SKM-1 (cell line): ENCODE measurements at regions not wholly inside any gene's neighbourhood (a gene's known extent, or its start where the extent isn't known, plus 50 kb on each side); places are given as distances from the start of the nearest gene placed in this dataset.
A peak's percentile ranks its signal among the peaks of the same experiment; 100 is the strongest.

Source experiments
- DNase-seq: peaks from one replicate; lab custom pipeline; 2025; ENCODE audit not compliant: unreplicated experiment; lab: John Stamatoyannopoulos, UW

DNA sequence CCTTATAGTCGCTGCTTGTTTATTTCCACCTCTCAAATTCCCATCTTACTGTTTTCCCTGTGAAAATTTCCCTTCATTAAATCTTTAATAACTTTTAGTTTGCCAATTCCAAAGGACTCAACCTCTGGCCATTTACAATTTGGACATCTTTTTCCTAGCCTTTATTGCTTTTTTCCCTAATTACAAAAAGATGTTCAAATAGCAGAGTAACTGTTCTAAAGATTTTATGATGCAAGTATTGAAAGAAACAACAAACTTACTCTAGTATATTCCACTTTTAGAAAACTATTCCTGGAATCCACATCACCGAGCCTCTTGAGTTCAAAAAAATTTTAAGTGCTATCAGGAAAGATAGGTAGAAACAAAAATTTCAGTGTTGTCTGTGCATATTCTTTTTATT, 174.1 kb upstream of the UBE2E2 start:
- DNase-seq: no peak

DNA sequence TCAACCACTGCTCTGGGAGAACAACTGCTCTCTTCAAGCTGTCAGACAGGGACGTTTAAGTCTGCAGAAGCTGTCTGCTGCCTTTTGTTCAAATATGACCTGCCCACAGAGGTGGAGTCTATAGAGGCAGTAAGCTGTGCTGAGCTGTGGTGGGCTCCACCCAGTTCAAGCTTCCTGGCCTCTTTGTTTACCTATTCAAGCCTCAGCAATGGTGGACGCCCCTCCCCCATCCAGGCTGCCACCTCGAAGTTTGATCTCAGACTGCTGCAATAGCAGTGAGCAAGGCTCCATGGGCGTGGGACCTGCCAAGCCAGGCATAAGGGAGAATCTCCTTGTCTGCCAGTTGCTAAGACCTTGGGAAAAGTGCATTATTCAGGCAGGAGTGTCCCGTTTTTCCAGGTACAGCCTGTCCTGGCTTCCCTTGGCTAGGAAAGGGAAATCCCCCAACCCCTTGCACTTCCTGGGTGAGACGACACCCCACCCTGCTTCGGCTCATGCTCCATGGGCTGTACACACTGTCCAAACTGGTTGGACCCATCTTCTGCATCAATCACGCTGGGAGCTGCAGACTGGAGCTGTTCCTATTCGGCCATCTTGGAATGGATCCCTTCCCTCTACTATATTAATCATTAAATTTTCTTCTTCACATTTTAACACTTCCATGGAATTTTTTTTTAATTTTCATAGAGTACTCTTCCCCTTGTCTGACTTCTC, 167.0 kb upstream of the UBE2E2 start:
- DNase-seq: no peak

DNA sequence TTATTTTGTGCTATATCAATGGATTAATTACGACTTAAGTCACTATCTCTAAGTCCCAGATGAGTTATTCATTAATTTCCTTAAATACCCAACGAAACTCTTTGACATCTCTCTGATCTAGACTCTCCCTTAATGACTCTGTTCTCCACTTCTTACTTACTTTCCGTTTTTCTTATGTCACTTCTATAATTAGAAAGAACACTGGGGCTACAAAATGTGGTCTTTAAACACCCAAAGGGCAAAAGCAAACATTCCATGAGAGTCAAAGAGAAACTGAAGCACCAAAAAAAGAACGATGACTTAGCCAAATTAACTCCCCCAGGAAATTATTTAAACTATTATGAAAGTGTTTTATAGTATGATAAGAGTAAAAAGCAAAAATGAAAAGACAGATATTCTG, 166.4 kb upstream of the UBE2E2 start:
- no peak for DNase-seq

DNA sequence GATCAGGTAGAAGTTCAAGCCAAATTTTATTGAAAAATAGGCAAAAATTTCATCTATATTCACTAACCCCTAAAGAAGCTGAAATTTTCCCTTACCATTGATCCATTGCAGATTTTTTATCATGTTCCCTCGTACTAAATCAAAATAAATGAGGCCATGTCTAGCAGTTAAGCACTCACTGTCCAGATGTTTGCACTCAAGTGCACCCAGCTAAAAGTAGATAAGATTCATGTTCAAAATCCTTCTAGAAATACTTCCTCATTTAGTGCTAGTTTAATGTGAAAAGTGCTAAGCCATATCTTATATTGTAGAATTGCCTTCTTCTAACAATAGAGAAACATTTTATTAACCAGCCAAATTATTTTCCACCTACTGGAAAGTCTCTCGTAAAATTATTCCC, 164.7 kb upstream of the UBE2E2 start:
- DNase-seq: no peak

DNA sequence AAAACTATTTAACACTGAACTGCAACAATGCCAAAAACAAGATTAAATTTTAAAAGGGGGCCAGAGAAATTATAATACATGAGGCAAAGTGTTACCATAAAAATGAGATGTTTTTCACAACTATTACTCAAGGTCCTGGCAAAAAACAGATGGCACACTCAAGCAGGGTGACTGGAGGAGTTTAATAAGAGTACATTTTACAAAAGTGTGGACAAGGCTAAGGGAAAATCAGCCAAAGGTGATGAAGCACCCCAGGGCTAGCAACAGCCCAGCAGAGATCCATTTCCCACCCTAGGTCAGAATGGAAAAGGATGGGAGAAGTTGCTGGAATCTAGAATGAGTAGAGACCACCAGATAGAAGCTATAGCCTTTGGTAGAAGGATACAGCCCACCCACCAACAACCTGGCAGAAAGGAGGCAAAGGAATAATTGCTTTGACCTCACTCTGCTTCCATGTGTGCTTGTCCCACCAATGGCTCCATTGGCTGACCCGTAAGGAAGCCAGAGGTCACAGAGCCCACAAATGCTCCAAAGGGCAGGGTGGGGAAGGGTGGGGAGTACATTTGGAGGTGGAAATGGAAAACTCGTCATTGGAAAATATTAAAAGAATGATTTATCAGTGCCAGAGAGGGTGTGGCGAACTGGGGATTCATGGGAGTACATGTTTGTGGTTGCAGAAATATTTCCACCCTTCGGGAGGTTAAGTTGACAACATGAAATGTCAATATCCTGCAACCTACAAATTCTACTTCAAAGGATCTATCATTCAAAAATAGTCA, 161.0 kb upstream of the UBE2E2 start:
- no peak for DNase-seq

DNA sequence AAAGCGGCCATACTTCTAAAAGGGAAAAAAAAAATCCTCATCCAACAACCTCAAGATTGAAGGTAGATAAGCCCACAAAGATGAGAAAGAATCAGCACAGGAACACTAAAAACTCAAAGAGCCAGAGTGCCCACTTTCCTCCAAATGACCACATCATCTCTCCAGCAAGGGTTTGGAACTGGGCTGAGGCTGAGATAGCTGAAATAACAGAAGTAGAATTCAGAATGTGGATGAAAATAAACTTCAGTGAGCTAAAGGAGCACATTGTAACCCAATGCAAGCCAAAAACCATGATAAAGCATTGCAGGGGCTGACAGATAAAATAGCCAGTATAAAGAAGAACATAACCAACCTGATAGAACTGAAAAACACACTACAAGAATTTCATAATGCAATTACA, 158.7 kb upstream of the UBE2E2 start:
- DNase-seq: no peak

DNA sequence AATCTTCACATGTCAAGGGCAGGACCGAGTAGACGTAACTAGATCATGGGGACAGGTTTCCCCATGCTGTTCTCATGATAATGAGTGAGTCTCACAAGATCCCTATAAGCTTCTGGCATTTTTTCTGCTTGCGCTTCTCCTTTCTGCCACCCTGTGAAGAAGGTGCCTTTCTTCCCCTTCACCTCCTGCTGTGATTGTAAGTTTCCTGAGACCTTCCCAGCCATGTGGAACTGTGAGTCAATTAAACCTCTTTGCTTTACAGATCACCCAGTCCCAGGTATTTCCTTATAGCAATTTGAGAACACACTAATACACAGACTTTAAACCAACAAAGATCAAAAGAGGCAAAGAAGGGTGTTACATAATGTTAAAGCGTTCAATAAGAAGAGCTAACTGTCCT, 156.6 kb upstream of the UBE2E2 start:
- DNase-seq: no peak

DNA sequence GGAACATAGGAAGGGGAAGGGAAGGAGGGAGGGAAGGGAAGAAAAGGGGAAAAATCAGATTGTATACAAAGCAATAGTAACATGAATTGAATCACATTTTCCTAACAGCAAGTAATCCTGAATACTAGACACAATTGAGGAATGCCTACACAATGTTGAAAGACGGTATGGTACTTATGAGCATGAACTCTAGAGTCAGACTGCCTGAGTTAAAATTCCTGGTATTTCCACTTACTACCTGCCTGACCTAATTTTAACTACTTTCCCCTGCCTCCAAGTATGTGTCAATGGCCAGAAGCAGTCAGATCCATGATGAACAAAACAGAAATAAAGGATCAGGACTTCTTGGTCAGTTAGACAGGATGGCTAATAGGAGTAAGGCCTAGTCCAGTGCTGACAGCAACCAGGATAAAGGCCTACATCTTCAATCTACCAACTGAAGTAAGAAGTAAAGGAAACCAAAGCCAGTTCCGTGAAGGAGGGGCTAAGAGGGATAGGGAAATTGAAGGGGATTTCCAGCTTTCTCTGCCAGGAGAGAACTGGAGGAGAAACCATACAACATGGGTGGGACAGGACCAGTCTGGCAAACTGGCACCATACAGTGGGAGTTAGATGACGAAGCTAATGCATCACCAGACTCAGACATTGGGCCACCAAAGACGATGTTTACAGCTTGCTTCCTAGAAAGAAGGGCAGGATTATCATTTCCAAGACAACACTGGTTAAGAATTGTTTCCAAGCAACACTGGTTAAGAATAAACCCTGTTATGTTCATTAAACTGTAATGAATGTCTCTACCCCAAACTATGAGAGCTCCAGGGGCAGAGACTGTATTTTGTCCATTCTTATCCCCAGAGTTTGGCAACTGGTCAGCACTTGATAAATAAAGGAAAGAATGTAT, 151.6 kb upstream of the UBE2E2 start:
- no peak for DNase-seq

DNA sequence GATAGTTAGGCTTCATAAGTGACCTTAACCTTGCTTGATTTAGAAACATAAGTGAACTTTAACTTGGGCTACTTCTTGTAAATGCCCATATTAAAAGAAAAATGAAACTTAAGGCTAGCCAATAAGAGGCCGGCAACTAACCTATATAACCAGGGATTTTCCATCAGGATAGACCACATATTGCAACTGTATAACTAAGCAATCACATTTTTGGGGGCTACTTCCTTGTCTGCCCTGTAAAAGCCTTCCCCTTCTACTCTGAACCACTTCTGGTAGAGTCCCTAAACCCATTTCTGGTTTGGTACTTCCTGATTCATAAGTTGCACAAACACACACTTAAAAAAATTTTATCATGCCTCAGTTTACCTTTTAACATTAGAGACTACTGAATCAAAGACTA, 150.9 kb upstream of the UBE2E2 start:
- DNase-seq: no peak

DNA sequence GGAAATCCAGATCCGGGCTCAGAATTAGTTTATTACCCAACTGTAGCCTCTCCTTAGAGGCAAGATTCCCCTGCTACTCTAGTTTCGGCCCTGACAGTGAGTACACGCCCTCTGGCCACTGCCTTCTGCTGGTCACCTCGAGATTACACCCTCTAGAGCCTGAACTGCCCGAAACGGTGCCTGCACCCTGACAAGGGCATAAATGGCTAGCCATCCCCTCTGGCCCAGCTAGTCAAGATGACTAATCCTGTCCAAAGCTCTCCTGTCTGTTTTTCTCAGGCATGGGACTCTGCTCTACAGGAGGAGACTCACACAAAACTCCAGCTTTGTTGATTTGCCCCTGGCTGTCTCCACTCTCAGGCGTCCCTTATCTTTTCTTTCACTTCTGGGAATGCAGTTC, 150.5 kb upstream of the UBE2E2 start:
- no peak for DNase-seq

DNA sequence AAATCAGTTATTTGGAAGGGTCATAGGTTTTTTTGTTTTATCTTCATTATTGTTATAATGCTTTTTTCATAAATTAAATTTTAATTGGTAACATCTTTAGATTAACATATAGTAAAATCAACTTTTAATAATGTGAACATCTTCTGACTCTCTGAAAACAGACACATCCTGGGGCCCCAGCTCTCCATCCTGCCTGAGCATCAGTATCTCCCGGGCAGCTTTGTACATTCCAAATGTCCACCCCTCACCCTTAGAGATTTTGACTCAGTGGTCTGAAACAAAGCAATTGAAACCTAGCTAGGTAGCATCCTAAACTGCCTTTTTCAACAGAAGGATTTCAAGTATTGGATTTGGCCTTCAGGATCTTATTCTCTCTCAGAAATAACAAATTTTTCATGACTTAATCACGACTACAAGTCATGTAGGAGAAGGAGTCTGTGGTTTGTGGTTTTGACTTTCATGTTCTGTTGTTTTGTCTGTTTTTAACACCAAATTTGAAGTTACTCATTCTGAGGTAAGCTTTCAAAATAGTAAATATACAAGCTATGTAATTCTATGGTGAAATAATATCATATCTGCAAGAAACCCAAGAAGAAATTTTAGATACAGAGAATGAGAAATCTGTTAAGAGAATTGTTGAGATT, 147.3 kb upstream of the UBE2E2 start:
- DNase-seq: no peak

DNA sequence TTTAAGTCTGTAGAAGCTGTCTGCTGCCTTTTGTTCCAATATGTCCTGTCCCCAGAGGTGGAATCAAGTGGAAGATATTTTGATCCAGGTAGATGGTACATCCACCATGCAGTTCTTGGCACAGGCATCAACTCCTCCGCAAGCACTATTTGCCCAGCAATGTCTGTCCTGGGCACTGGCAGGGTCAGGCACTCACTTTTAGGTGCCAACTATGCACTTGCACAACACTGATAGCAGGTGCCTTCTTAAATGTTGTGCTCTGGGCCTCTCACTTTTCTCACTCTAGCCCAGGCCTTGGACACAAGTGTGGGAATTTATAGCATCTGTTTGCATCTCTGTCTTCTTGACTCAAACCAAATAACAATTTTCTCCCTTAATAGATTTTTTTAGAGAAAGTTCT, 140.5 kb upstream of the UBE2E2 start:
- no peak for DNase-seq

DNA sequence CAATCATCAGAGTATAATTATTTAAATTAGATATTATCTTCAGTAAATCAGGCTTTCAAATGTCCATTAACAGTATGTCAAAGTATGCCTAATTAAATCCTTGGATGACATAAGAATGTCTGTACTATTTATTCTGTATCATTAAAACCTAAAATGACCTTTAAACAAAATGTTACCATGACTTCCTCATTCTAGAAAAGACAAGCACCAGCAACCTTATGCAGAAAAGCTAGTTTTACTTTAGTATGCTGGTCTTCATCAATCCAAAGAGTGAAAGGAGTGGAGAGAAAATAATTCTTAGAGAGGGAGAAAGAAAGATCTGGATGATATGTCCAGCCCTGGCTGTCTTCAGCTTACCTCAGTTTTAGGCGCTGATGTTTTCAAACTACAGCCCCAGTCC, 140.1 kb upstream of the UBE2E2 start:
- DNase-seq: no peak

DNA sequence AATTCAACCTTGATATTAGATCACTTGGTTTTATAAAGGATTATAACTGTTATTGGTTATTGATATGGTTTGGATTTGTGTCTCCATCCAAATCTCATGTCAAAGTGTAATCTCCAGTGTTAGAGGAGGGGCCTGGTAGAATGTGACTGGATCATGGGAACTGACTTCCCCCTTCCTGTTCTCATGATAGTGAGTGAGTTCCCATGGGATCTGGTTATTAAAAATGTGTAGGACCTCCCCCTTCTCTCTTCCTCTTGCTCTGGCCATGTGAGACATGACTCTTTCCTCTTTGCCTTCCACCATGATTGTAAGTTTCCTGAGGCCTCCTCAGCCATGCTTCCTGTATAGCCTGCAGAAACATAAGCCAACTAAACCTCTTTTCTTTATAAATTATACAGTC, 136.0 kb upstream of the UBE2E2 start:
- no peak for DNase-seq

DNA sequence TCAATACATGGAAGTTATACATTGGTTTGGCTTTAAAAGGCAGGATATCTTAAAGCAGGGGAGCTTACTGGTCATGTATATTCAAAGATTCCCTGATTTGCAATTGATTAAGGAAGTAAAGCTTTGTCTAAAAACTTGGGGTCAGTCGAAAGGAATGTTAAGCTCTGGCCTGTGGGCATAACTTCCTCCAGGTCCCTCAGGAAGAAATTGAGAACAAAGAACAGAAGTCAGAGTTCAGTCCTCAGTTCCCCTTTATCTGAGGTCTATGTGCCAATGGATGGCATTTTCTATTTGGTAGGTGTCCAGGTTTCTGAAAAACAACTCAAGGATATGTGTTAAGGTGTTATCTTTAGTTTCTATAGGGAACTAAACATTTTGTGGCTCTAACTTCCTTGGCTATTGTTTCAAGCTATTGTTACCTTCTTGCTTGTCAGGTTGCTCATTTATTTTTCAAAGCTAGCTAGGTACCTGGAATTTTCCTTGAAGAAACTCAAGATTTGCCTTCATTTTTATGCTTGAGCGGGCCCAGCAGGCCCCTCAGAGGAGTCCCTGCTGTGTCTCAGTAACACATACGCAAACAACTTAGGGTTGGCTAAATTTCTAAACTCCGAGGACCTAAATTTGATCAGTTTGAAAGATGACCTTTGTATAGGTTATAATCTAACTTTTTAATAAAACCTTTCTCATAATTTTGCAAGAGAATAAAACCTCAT, 135.0 kb upstream of the UBE2E2 start:
- DNase-seq: peak; percentile 25

DNA sequence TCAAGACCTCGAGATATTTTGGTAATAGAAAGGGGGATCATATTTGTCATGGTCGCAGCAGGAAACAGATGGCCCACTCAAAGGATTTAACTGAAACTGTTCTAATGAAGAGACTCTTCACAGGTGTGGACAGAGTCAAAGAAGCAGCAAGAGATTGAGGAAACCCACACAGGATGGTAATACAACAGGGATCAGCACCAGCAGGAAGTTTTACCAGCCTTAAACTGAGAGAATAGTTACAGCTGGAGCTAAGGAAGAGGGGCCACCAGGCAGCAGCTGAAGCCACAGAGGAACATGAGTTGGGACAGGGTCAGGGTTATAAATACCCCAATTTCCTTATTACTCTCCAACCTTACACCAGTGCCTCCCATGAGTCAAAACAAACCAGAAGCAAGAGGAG, 131.8 kb upstream of the UBE2E2 start:
- no peak for DNase-seq

DNA sequence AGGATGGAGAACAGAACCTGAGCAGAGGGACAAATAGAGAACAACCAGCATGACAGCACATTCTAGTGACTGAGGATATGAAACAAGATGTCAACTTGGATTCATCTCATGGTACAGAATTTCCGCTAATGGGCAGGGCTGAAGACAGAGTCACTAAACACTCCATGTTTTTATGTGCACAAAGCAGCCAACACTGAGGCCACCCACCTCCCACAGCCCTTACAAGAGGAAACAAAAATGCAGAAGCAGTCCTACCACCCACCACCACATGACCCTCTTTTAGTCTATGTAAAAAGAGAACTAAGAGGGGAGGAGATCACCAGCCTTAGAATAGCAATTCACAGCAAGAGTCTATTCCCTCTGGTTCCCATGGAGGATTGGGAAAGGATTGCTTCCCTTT, 131.4 kb upstream of the UBE2E2 start:
- peak; percentile 57 for DNase-seq

DNA sequence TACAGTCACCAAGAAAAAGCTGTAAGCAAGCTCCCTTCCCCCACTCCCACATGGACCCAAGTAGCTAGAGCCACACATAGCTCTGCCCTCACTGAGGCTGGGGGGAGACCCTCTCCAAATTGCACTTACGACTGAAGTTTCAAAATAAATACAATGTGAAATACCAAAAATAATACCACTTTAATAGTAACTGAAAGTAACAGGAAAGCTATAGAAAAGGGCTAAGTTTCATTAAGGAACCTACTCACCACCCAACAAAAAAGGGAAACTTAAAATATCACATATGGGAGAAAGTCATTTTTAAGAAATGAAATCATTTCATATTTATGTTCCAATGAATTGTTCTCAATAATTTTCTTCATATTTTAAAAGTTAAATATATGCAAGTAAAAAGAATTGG, 130.4 kb upstream of the UBE2E2 start:
- no peak for DNase-seq

DNA sequence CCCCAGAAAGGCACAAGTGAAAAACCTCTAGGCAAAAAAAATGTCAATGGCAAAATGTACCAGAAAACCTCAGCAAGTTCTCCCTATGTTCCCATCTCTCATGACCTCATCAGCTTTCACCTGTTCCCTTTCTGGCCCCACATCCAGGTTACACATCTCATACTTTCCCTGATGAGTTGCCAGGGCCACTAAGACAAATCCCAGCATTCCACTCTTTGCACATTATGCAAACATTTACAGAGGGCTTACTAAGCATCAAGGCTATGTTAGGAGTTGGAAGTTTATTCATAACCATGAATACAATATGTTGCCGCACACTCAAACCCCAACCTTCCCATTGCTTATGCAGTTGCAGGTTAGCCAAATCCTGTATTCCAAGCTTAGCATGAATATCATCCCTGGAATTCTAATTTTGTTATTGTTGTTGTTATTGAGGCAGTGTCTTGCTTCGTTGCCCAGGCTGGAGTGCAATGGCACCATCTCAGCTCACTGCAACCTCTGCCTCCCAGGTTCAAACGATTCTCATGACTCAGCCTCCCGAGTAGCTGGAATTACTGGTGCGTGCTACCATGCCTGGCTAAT, 129.3 kb upstream of the UBE2E2 start:
- DNase-seq: no peak

DNA sequence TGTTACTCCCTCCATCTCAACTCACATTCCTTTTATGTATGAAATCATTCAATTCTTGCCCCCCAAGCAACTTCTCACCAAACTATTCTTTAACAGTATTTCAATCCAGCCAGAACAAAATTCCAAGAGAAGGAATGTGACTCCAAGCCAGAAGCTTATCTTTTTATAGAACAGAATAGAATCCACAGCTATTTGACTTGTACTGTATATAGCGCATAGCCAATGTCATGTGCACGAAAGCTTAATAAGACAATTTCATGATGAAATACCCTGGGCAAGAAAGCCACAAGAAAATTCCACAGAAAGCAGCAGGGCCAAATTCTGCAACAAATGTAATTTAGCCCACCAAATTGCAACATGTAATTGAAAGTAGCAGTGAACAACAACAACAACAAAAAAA, 127.6 kb upstream of the UBE2E2 start:
- no peak for DNase-seq
